ENCODE measurements at regions not wholly inside any gene's neighbourhood (a gene's known extent, or its start where the extent isn't known, plus 50 kb on each side); places are given as distances from the start of the nearest gene placed in this dataset.

DNA sequence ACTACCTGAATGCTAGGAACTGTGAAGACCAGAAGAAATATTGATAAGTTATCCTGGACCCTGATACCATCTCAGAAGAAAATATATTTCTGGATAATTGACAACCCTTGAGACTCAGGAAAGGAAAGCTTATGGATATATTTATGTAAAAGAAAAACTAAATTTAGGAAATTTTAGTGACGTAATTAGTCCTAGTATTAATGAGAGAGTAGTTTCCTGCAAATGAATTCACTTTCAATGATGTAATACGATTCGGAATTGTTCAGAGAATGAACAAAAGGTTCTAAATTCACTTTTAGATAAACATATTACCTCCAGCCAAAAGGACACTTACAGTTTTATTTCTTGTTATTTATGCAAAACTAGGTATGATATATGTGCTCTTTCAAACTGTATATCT lies 1120.1 kb upstream of the NCAM2 start:
- no peak for DNase-seq

DNA sequence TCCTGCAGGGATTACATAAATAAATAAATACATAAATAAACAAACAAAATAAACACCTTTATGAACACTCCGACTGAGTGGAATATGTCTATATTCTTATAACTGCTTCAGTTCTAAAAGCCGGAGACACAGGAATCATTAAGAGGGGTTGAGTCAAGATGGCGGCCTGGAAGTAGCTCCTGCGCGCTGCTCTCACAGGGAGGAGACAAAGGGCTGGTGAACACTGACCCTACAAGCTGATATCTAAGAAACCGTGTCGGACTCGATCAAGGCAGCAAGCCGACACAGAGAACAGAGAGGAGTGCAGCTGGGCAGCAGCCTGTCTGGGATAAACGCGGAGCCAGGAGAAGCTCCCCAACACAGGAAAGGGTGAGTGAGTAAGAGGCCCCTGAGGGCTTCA lies 1098.6 kb upstream of the NCAM2 start:
- DNase-seq: no peak

DNA sequence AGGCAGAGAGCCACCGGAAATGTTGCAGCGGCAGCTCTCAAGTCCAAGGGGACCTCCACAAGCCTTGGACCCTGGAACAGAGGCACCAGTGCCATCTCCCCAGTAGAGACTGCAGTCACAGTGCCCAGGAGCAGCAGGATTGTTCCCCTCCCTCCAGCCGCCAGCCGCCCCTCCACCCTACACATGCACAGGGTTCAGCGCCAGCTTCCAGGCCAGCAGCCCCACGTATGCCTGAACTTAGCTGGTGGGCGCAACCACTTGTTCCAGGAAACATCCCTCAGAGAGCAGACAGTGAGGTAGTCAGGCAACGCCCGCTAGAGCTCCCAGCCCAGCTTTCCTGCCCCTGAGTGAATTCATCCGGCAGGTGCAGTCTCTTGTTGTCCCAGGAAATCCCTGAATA lies 1098.1 kb upstream of the NCAM2 start:
- DNase-seq: no peak

DNA sequence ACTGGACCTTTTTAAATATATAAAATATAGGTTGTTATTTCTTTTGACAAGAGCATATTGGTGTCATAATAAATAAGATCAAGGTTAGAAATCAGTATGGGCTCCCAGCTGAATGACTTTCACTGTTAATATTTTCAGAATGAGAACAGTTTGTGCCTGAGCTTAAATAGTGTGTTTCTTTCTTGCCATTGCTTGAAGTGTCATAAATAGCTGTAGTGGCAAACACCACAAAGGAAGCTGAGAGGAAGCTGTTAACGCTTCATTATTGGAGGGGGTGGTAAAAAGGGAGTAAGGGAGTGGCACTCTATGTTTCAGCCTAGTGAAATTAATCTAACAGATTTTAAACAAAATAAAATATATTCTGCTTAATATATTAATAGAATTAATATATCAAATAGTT lies 1089.8 kb upstream of the NCAM2 start:
- DNase-seq: no peak

DNA sequence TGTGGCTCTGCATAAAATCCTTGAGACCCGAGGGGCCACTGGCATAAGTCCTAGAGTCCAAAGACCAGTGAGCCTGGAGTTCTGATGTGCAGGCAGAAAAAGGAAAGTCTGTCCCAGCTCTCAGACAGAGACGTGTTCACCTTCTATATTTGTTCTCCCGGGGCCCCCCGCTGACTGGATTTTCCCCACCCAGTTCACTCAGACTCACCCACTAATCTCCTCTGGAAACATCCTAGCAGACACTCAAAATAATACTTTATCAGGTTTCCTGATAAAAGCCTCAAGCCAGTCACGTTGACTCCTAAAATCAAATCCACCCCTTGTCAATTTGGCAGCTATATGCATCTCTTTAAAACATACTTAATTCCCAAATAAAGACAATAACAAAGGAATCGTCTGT lies 1084.2 kb upstream of the NCAM2 start:
- DNase-seq: no peak

DNA sequence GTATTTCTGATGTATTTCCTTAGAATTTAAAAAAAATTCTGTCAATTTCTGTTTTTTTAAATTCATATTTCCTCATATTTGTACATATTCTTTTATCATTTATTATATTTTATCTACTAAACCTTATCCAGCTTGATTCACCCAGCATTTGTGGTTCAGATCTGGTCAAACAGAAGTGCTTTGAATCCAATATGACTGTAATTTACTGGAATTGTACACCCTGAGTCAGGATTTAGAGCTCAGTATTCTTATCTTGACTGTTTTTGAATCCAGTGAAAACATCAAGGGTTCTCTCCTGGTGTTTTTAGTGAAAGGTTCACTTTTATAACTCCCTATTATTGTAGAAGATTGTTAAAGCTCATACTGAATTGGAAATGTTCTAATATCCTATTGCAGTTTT lies 1077.0 kb upstream of the NCAM2 start:
- no peak for DNase-seq

DNA sequence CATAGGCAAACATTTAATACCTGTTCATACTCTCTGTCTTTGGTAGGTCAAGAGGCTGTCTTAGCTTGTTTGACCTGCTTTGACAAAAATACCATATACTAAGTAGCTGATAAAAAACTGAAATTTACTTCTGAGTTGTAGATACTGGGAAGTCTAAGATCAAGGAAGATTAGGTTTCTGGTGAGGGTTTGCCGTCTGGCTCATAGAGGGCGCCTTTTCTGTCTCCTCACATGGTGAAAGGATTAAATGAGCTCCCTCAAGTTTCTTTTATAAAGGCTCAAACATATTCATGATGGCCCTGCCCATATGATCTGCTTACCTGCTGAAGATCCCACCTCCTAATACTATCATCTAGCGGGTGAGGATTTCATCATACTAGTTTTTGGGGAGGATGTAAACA lies 1076.1 kb upstream of the NCAM2 start:
- no peak for DNase-seq

DNA sequence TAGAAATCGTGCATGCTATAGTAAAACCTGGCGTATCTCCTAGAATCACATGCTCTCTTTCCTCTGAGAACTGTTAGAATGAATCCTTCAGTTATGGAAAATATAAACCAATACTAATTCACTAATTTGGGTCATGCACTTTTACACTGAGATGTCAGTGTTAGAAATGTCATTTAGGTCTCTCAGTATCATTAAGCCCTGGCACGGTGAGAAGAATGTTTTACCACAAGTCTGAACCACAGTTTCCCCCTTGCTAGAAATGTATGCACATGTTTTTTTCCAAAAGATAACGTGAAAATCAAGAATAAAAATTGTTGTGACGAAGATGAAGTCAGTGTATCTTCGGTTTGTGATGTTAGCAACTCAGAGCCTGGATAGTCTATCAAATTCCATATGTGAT lies 1062.7 kb upstream of the NCAM2 start:
- no peak for DNase-seq

DNA sequence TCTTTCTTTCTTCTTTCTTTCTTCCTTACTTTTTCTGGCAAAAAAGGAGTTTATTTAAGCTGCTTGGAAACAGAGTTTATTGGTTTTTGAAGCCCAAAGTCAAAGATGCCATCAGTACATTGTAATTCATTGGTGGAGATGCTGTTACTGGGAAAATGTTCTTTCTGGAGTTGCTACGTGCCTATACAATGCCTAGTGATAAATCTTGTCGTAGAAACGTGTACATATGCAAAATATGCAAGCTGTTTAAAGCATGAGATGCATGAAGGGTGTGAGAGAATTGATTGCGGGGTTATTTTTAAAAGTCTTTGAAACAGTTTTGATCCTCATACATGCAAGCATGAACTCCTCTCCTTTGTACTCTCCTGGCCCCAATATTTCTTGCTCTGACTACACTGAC lies 1060.6 kb upstream of the NCAM2 start:
- DNase-seq: no peak

DNA sequence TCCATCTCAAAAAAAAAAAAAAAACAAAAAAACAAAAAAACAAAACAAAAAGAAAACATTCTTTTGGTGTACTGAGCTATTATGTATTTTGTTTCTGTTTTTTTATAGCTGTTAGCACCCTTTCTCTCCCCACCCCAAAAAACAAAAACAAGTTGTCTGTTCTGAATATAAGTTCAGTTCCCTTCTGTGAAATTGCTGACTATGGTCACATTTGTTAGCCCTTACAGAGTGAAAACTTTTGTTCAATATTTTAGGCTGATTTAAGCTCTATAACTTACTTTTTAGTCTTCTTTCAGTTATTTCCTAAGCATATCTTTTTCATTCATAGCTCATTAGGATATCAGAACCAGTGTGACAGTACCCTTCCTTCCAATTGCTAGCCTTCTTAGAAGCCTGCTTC lies 1056.6 kb upstream of the NCAM2 start:
- DNase-seq: no peak

DNA sequence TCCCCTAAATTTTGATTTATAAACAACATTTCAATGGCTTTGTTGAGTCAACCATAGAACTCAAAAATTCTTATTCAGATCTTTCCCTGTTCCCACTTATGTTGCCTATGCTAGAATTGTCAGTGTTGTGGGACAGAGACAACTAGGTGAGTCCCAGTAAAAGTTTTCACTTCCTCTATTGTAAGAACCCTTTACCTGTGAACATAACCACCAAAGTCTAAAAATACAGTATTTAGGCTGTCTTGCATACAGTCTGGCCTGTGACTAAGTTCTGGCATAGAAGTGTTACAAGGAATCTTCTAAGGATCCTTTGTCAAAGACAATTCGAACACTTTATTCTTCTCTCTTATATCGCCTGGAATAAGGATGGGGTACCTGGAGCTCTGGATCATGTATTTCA lies 1047.9 kb upstream of the NCAM2 start:
- DNase-seq: no peak

DNA sequence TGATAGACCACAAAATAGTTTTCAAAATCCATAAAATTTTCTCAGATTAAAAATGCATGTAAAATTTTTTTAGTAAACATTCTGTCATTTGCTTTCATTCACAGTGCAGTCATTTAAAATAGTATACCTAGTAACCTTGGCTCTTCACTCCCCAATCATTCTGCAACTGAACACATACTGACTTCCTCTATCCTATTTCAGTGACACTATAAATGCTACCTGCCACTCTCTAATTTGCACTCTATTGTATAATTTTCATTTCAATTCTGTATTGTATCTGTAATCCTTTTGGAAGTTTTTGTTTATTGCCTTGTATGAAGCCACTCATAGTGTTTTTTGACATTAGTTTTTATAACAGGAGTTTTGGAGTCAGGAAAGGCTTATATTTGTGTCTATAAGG lies 1029.1 kb upstream of the NCAM2 start:
- no peak for DNase-seq

DNA sequence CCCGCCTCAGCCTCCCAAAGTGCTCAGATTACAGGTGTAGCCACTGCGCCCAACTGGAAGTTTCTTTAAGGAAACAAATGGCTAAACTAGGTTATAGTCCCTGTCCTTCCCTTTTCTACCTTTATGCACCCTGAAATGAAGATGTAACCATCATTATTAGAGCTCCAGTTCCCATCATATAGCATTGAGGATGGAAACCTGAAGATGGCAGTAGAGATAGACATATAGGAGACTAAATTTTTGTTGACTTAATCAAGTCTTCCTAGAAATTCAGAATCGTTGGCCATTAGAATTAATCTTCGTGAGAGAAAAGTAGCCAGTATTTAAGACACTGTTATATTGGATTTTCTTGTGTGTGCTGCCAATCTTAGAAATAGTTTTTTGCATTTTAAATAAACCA lies 1016.3 kb upstream of the NCAM2 start:
- DNase-seq: no peak

DNA sequence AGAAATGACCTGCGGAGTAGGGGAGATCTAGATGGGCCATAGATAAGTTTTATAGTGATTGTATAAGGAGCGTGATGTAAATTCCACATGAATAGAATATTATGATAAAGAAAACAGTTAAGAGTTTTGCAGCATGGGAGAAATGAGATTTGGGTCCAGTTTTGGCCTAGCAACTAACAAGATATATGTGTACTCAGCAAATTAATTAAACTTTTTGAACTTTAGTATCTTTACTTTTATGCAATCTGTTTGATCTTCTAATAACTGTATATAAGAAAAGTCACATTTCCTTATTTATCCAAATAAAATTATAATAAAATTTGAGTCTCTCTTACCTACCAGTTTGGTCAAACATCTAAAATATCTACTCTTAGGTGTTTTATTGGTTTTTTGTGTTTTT lies 1011.8 kb upstream of the NCAM2 start:
- no peak for DNase-seq

DNA sequence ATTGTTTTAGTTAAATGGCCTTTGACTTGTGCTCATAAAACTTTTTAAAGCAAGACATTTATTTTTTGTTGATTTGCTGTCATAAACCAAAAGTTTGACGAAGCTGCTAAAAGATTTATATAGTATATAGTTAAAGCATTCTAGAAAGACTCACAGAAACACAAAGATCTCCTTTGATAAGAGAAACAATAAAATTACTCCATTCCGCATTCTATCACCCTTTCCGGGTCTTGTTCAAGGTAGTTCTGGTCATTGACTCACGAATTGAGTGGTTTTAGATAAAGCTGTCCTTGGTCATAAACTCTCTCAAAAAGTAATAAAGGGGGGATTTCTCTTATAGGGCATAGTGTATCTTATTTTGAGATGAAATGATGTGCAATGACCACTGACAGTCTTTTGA lies 1010.5 kb upstream of the NCAM2 start:
- DNase-seq: no peak

DNA sequence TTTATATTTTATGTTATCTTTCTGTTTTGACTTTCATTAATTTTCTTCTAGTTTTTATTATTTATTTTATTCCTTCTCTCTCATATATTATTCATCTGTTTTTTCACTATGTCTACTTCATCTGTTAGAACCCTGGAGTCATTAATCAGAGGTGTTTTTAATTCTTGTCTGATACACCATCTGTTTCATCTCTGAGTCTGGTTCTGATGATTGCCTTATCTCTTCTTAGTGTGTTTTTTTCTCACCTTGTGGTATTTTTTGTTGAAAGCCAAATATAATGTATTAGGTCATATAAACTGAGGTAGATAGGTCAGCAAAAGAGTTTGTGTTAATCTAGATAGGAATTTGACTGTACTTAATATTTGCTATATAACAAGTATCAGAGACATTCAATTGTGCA lies 1005.7 kb upstream of the NCAM2 start:
- no peak for DNase-seq

DNA sequence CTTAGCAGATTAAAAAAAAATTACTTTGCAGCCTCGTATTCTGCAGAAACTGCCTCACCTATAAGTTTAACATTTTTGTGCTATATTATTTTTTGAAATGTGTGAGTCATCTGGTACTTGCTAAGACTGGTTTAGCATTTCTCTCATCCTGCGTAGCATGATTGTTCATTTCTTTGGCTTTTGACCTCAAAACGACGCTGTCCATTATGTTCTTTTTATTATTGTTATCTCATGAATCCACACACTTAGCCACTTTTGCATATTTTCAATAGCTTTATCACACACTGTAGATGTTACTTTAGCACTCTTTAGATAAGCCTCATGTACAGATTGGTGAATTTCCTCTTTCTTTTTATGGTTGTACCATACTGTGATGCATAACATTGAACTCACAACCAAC lies 1004.9 kb upstream of the NCAM2 start:
- DNase-seq: no peak

DNA sequence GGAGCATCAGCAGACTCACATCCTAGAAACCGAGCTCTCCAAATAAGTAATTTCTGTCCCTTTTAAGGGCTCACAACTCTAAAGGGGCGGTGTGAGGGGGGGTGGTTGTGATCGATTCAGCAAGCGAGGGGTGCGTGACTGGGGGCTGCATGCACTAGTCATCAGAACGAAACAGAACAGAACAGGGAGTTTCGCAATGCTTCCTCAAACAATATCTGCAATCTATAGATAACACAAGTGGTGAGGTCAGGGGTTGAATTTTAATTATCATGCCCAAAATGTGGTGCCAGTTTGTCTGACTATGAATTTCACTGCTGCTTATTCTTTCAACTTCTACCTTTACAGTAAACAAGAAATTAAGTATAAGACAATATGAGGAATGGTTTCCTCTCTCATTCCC lies 1003.0 kb upstream of the NCAM2 start:
- no peak for DNase-seq

DNA sequence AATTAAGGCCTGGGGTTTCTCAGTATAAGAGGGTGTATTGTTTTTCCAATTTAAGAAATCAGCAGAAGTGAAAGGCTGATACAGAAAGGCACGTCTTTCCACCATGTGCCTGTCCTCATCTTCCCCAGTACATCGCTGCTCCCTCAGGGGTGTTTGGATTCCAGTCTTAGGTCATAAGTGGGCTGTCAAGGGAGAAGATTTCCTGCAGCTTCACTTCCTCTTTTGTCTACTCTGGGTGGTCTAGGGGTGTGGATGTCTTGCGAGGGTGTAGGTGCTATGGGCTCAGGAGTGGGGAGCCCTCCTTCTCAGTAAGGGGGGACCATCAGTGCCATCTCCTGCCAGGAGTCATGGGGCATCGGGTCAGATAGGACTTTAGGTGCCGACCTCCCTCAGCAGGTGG lies 999.8 kb upstream of the NCAM2 start:
- DNase-seq: no peak

DNA sequence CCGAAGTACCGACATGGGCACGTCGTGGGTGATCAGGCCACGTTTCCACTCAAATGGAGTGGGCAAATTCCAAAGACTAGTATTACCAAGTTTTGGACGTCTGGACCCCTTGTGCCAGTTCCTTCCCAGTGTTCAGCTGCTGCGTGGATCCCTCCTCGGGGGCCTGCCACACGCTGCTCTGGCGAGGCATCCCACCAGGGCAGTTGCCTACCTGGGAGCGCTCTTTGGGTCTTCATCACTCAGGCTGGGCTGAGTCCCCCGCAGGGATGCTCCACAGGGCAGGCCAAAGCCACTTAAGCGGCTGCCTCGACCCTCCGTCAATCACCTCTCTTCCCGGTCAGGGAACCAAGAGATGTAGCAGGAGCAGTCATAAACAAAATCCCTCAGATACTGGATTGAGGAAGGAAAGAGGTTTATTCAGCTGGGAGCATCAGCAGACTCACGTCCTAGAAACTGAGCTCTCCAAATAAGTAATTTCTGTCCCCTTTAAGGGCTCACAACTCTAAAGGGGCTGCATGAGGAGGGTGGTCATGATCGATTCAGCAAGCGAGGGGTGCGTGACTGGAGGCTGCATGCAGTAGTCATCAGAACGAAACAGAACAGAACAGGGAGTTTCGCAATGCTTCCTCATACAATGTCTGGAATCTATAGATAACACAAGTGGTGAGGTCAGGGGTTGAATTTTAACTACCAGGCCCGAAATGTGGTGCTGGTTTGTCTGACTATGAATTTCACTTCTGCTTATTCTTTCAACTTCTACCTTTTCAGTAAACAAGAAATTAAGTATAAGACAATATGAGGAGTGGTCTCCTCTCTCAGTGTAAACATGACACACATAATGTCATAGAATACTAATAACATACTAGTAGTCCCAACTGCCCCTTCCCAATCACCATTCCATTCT lies 998.6 kb upstream of the NCAM2 start:
- no peak for DNase-seq

DNA sequence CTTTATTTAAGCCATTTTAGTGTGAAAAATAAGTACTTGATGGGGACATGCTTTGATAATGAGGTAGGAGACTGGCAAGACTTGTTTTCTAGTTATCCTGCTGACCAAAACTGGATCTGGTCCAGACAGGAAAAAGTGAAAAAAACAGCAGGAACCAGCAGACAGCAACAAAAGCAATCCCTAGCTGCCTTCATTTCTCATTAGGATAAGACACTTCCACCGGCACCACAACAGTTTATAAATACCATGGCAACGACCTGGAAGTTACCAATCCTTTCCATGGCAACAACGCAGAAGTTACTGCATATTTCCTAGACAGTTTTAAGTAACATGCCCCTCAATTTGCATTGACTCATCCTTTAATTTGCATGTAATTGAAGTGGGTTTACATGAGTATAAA lies 993.8 kb upstream of the NCAM2 start:
- no peak for DNase-seq

DNA sequence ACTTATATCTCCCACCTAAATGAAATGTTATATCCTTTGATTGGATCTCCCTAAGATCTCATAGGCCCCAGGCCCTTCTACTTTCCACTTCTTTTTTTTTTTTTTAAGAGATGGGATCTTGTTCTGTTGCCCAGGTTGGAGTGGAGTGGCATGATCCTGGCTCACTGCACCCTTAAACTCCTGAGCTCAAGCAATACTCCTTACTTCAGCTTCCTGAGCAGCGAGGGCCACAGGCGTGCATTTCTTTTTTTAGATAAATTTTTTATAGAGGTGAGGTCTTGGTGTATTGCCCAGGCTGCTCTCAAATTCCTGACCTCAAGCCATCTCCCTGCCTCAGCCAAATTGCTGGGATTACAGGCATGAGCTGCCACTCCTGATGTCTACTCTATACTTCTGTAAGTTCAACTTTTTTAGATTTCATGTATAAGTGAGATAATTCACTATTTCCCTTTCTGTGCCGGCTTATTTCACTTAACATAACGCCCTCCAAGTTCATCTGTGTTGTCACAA lies 987.5 kb upstream of the NCAM2 start:
- no peak for DNase-seq

DNA sequence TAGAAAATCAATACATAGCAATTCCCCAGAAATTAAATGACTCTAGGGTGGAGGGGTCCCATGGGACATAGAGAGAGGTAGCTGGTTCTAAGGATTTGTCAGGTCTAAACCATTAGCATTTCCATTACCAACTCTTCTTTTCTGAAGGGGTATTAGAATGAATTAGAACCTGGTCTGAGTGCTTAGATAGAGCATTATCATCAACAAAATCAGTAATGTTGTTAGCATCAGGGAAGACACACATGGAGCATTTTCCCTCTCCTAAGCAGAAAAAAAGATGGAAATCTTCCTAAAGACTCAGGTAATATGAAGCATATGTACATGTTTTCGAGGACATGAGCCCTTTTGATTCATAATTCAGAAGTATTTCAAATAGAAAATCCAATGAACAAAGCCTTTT lies 984.4 kb upstream of the NCAM2 start:
- no peak for DNase-seq

DNA sequence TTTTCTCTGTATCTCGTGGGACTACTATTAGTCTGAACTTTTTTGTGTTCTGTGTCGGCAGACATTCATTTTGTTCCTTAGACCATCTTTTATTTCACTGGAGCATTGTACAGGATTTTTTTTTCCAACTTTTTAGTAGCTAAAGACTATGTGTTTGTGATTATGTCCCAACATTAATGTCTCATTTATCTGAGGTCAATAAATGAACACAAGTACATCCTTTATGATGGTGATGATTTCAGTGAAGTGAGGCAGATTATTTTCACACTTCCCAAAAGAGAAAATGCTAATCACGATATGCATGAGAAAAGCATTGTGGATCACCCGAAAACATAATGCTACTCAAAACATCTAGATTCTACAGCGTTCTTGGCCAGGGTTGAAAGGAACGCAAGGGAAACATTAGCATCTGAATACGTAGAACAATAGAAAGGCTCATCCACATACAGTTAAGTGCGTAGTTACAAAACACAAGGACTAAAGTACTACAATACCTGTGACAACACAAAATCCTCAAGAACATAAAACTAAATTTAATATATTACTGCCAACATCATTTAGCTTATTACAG lies 981.7 kb upstream of the NCAM2 start:
- no peak for DNase-seq

DNA sequence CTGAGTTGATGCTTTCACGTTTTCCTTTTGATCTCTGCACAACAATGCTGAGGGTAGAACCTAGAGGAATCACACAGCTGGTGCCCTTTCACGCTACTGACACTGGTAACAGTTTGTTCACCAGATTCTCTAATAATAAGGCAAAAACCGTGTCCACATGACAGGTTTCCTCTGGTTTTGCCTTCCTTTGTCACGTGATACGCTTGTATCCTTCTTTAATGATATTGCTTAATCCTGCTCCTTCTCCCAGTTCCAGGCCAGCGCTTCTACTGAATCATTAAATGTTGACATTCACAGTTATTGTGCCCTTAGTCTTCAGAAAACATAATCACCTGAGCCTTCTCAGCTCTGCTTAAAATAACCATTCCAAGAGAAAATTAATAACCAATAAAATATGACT lies 978.2 kb upstream of the NCAM2 start:
- DNase-seq: no peak

All from NCI-H510A treated with DMSO at 0.1 percent for 48 hours (cell line).